SK-N-SH treated with all-trans-retinoic acid at 6 μM for 48 hours (cell line): ENCODE measurements at regions not wholly inside any gene's neighbourhood (a gene's known extent, or its start where the extent isn't known, plus 50 kb on each side); places are given as distances from the start of the nearest gene placed in this dataset.

Experiments used
- ATAC-seq: fragments of 200-7000 bp; cut with Tn5 transposase; 3 replicates; pipeline ENCODE4 v1.9.1; 2020; ENCODE audit warnings: mild to moderate bottlenecking, moderate library complexity
- ARNTL ChIP-seq: fragments of 450-650 bp; formaldehyde crosslinking; IDR thresholded peaks from 2 replicates; pipeline ENCODE4 v1.5.0; 2020; ENCODE audit warnings: low read depth, mild to moderate bottlenecking, moderate library complexity, borderline replicate concordance
- BACH2 ChIP-seq: fragments of 250-450 bp; sonication (Bioruptor Pico); IDR thresholded peaks from 2 replicates; pipeline ENCODE4 v1.9.0; 2021; ENCODE audit warnings: mild to moderate bottlenecking, borderline replicate concordance
- CREB5 ChIP-seq: fragments of 250-450 bp; sonication (Bioruptor Pico); IDR thresholded peaks from 2 replicates; pipeline ENCODE4 v1.5.1; 2020; ENCODE audit warnings: low read depth, mild to moderate bottlenecking, moderate library complexity
- CSDC2 ChIP-seq: fragments of 250-450 bp; sonication (Bioruptor Pico); IDR thresholded peaks from 2 replicates; pipeline ENCODE4 v1.5.0; 2020; ENCODE audit warnings: mild to moderate bottlenecking, moderate library complexity
- CSRNP3 ChIP-seq: fragments of 250-450 bp; sonication (Bioruptor Pico); IDR thresholded peaks from 2 replicates; pipeline ENCODE4 v1.5.1; 2021; ENCODE audit warnings: mild to moderate bottlenecking, moderate library complexity
- ESRRG ChIP-seq: fragments of 250-450 bp; sonication (Bioruptor Pico); IDR thresholded peaks from 2 replicates; pipeline ENCODE4 v1.6.1; 2021; ENCODE audit warnings: mild to moderate bottlenecking
- GLIS3 ChIP-seq: fragments of 250-450 bp; sonication (Bioruptor Pico); IDR thresholded peaks from 2 replicates; pipeline ENCODE4 v1.5.0; 2020; ENCODE audit warnings: mild to moderate bottlenecking, moderate library complexity
- ISL1 ChIP-seq: fragments of 250-450 bp; sonication (Bioruptor Pico); IDR thresholded peaks from 2 replicates; pipeline ENCODE4 v2.1.2; 2022; ENCODE audit warnings: mild to moderate bottlenecking, moderate library complexity
- OSR1 ChIP-seq: fragments of 250-450 bp; sonication (Bioruptor Pico); IDR thresholded peaks from 2 replicates; pipeline ENCODE4 v1.8.0; 2022; ENCODE audit warnings: moderate library complexity, mild to moderate bottlenecking, inconsistent platforms
- PATZ1 ChIP-seq: fragments of 250-450 bp; sonication (Bioruptor Pico); IDR thresholded peaks from 2 replicates; pipeline ENCODE4 v1.8.0; 2020; ENCODE audit warnings: mild to moderate bottlenecking, moderate library complexity, borderline replicate concordance
- POU6F1 ChIP-seq: fragments of 250-450 bp; sonication (Bioruptor Pico); IDR thresholded peaks from 2 replicates; pipeline ENCODE4 v1.8.0; 2021; ENCODE audit warnings: low read depth, mild to moderate bottlenecking, moderate library complexity, borderline replicate concordance
- PPARA ChIP-seq: fragments of 250-450 bp; sonication (Bioruptor Pico); IDR thresholded peaks from 2 replicates; pipeline ENCODE4 v1.5.0; 2020; ENCODE audit warnings: mild to moderate bottlenecking, borderline replicate concordance
- RARB ChIP-seq: fragments of 250-450 bp; sonication (Bioruptor Pico); IDR thresholded peaks from 2 replicates; pipeline ENCODE4 v1.8.0; 2021; ENCODE audit warnings: mild to moderate bottlenecking, moderate library complexity
- SNAI2 ChIP-seq: fragments of 250-450 bp; sonication (Bioruptor Pico); IDR thresholded peaks from 2 replicates; pipeline ENCODE4 v1.5.0; 2020; ENCODE audit warnings: mild to moderate bottlenecking, moderate library complexity
- TCF4 ChIP-seq: fragments of 250-450 bp; sonication (Bioruptor Pico); IDR thresholded peaks from 2 replicates; pipeline ENCODE4 v1.8.0; 2021; ENCODE audit warnings: mild to moderate bottlenecking, moderate library complexity, borderline replicate concordance
- TOX ChIP-seq: fragments of 250-450 bp; sonication (Bioruptor Pico); IDR thresholded peaks from 2 replicates; pipeline ENCODE4 v1.8.0; 2021; ENCODE audit warnings: mild to moderate bottlenecking, moderate library complexity, borderline replicate concordance
- TSHZ2 ChIP-seq: fragments of 250-450 bp; sonication (Bioruptor Pico); IDR thresholded peaks from 2 replicates; pipeline ENCODE4 v1.5.0; 2020; ENCODE audit warnings: mild to moderate bottlenecking, moderate library complexity
- ZC3H10 ChIP-seq: fragments of 250-450 bp; sonication (Bioruptor Pico); IDR thresholded peaks from 2 replicates; pipeline ENCODE4 v1.5.1; 2021; ENCODE audit warnings: mild to moderate bottlenecking, moderate library complexity
- ZFP3 ChIP-seq: fragments of 250-450 bp; sonication (Bioruptor Pico); IDR thresholded peaks from 2 replicates; pipeline ENCODE4 v1.5.0; 2020; ENCODE audit warnings: mild to moderate bottlenecking, moderate library complexity
- ZFP30 ChIP-seq: fragments of 450-650 bp; formaldehyde crosslinking; IDR thresholded peaks from 2 replicates; pipeline ENCODE4 v1.5.0; 2022; ENCODE audit warnings: mild to moderate bottlenecking, moderate library complexity
- ZNF565 ChIP-seq: fragments of 450-650 bp; formaldehyde crosslinking; conservative IDR thresholded peaks from 2 replicates; pipeline ENCODE4 v1.5.0; 2020; ENCODE audit warnings: low read depth, mild to moderate bottlenecking, moderate library complexity
- ZNF70 ChIP-seq: fragments of 450-650 bp; formaldehyde crosslinking; IDR thresholded peaks from 2 replicates; pipeline ENCODE4 v1.5.0; 2020; ENCODE audit warnings: mild to moderate bottlenecking, moderate library complexity
- ZNF8 ChIP-seq: fragments of 450-650 bp; formaldehyde crosslinking; IDR thresholded peaks from 2 replicates; pipeline ENCODE4 v1.5.0; 2020; ENCODE audit warnings: mild to moderate bottlenecking, moderate library complexity

GRCh38 chr10:36211856-36212255, 569.8 kb upstream of the FZD8 start:
- ATAC-seq = no peak; the same call in 2 of the 3 replicates
- TF ChIP-seq ARNTL (no peak), ZFP30 (CRISPR knock-in tag) (no peak), CSRNP3 (CRISPR knock-in tag) (no peak), TCF4 (no peak), TSHZ2 (CRISPR knock-in tag) (no peak), ZNF70 (CRISPR knock-in tag) (no peak), ZC3H10 (no peak), ISL1 (CRISPR knock-in tag) (no peak)

GRCh38 chr10:36209480-36209879, 567.4 kb upstream of the FZD8 start:
- no peak for ATAC-seq
- TF ChIP-seq TSHZ2 (CRISPR knock-in tag) (no peak), RARB (CRISPR knock-in tag) (no peak), ARNTL (no peak), TOX (CRISPR knock-in tag) (no peak), ZNF565 (CRISPR knock-in tag) (no peak), CSDC2 (CRISPR knock-in tag) (no peak), ISL1 (CRISPR knock-in tag) (no peak), ZFP3 (CRISPR knock-in tag) (no peak), BACH2 (no peak), PPARA (CRISPR knock-in tag) (no peak), POU6F1 (CRISPR knock-in tag) (no peak), TCF4 (no peak), SNAI2 (no peak), GLIS3 (CRISPR knock-in tag) (no peak), ESRRG (CRISPR knock-in tag) (no peak), CREB5 (CRISPR knock-in tag) (no peak), OSR1 (no peak), PATZ1 (CRISPR knock-in tag) (no peak), ZNF8 (CRISPR knock-in tag) (no peak)
